Keratinocyte (primary cell): ENCODE measurements at regions not wholly inside any gene's neighbourhood (a gene's known extent, or its start where the extent isn't known, plus 50 kb on each side); places are given as distances from the start of the nearest gene placed in this dataset.

ENCODE experiments used
- CTCF ChIP-seq, 3 experiments: IDR thresholded peaks in 1 of 3; conservative IDR thresholded peaks in 1 of 3; optimal IDR thresholded peaks in 1 of 3; 2 replicates in 2 of 3; 3 replicates in 1 of 3; pipeline versions ENCODE3 to v1.5.1; 2011; ENCODE audit warnings: low read length in 3 of 3, mild to moderate bottlenecking in 3 of 3, moderate library complexity in 2 of 3, control low read depth in 1 of 3, inconsistent platforms in 1 of 3; ENCODE audit not compliant: insufficient read depth in 2 of 3; ENCODE audit errors: extremely low read depth in 1 of 3
- EZH2 ChIP-seq: IDR thresholded peaks from one replicate; pipeline ENCODE4 v1.6.1; 2012; ENCODE audit warnings: inconsistent platforms, mild to moderate bottlenecking, low read length, moderate library complexity

GRCh38 chr1:208479435-208479834, 235.3 kb upstream of the PLXNA2 start:
- TF ChIP-seq EZH2 (no peak), CTCF (optimal IDR thresholded peaks at IDR 0.05 in 1 of 3, IDR thresholded peaks at IDR 0.05 in 1 of 3, conservative IDR thresholded peaks at IDR 0.05 in 1 of 3; ENCODE audit: extremely low read depth in 1 of 3, insufficient read depth in 2 of 3, low read length in 3 of 3) (peak in 1 of 3 experiments; percentile 2)
